Right lobe of liver (tissue), 4 donors: ENCODE measurements at regions not wholly inside any gene's neighbourhood (a gene's known extent, or its start where the extent isn't known, plus 50 kb on each side); places are given as distances from the start of the nearest gene placed in this dataset.

Source experiments
- POLR2A ChIP-seq: fragments of 450-650 bp; IDR thresholded peaks from one replicate; pipeline ENCODE4 v1.6.1; 2017; ENCODE audit warnings: antibody characterized with exemption, mild to moderate bottlenecking
- TF ChIP-seq, protein P1 (sequence below), 4 donors: fragments of 200-600 bp in 3 of 4; fragments of 450-650 bp in 1 of 4; IDR thresholded peaks; one replicate each; pipeline versions ENCODE4 v1.5.1 to v1.8.0; 2016 to 2022; ENCODE audit warnings: antibody characterized with exemption in 4 of 4, mild to moderate bottlenecking in 2 of 4
- donor health status: DM: no; HTN: no; CAD: no.
- donor health status: DM: no; HTN: no; CAD: no.
- donor health status: DM: no; HTN: yes; CAD: no.

DNA sequence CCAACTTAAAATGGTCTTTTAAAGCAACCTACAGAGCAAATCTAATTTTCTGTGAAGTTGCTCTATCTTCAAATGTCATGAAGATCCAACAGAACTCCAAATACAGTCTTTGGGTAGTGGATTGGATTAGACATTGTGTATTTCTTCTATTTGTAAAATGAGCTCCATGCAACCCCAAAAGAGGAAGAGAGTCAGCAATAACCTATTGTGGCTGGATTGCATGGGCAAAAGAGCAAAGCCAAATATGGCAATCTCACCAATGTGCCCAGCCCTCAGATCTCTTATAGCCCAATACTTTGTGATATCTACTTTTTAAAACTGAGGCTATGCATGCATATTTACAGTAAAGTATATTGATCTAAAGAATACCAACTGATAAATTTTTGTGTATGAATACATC is 146.3 kb downstream of the TXNL1 start:
- TF ChIP-seq, protein P1, sequence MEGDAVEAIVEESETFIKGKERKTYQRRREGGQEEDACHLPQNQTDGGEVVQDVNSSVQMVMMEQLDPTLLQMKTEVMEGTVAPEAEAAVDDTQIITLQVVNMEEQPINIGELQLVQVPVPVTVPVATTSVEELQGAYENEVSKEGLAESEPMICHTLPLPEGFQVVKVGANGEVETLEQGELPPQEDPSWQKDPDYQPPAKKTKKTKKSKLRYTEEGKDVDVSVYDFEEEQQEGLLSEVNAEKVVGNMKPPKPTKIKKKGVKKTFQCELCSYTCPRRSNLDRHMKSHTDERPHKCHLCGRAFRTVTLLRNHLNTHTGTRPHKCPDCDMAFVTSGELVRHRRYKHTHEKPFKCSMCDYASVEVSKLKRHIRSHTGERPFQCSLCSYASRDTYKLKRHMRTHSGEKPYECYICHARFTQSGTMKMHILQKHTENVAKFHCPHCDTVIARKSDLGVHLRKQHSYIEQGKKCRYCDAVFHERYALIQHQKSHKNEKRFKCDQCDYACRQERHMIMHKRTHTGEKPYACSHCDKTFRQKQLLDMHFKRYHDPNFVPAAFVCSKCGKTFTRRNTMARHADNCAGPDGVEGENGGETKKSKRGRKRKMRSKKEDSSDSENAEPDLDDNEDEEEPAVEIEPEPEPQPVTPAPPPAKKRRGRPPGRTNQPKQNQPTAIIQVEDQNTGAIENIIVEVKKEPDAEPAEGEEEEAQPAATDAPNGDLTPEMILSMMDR (IDR thresholded peaks at IDR 0.05), result no peak
- no peak for TF ChIP-seq POLR2A
